ENCODE measurements at regions not wholly inside any gene's neighbourhood (a gene's known extent, or its start where the extent isn't known, plus 50 kb on each side); places are given as distances from the start of the nearest gene placed in this dataset.
"Not testable (repeated sequence)": the region's sequence is repeated elsewhere in the genome, so short reads cannot be mapped to it uniquely, and the experiment has no call there.

- H3K4me1 ChIP-seq: no peaks in the 10 kb centered on the region
- no peak overlapping the region for H3K4me3 ChIP-seq
- H3K27ac ChIP-seq: no peak overlapping the region
- no peaks in the 10 kb centered on the region for H3K9me3 ChIP-seq
- H3K27me3 ChIP-seq: no peaks in the 10 kb centered on the region
- 92% methylated on average over 2 of the region's 2 CpGs for WGBS
- DNase-seq (ENCODE audit: low spot score in 2 of 2): no peak
- TF ChIP-seq POLR2AphosphoS5 (IDR thresholded peaks at IDR 0.05) (no peak), POLR2A (IDR thresholded peaks at IDR 0.05) (no peak), CTCF (IDR thresholded peaks at IDR 0.05) (no peak), EP300 (IDR thresholded peaks at IDR 0.05) (no peak)
- H3K36me3 ChIP-seq: no peaks in the 10 kb centered on the region
These were observed 586.5 kb downstream of the CETN3 start for GRCh38 chr5:89823046-89823445.

GRCh38 chr5:89817841-89818240 is 591.7 kb downstream of the CETN3 start:
- Histone ChIP-seq H3K27me3 (no peaks in the 10 kb centered on the region), H3K4me3 (no peak overlapping the region), H3K4me1 (no peaks in the 10 kb centered on the region), H3K27ac (no peak overlapping the region), H3K9me3 (no peaks in the 10 kb centered on the region), H3K36me3 (no peaks in the 10 kb centered on the region)
- 56% methylated on average over 4 of the region's 4 CpGs for WGBS
- no peak for TF ChIP-seq CTCF (IDR thresholded peaks at IDR 0.05)
- TF ChIP-seq POLR2AphosphoS5 (IDR thresholded peaks at IDR 0.05): no peak
- no peak for TF ChIP-seq POLR2A (IDR thresholded peaks at IDR 0.05)
- TF ChIP-seq EP300 (IDR thresholded peaks at IDR 0.05): no peak
- no peak for DNase-seq (ENCODE audit: low spot score in 2 of 2)

- WGBS: 63% methylated on average over 2 of the region's 2 CpGs
- Histone ChIP-seq H3K36me3 (no peaks in the 10 kb centered on the region), H3K4me1 (no peaks in the 10 kb centered on the region), H3K27me3 (no peaks in the 10 kb centered on the region), H3K27ac (no peak overlapping the region), H3K4me3 (no peak overlapping the region), H3K9me3 (no peaks in the 10 kb centered on the region)
- DNase-seq (ENCODE audit: low spot score in 2 of 2): no peak
- TF ChIP-seq CTCF (IDR thresholded peaks at IDR 0.05): no peak
- TF ChIP-seq EP300 (IDR thresholded peaks at IDR 0.05): no peak
- no peak for TF ChIP-seq POLR2AphosphoS5 (IDR thresholded peaks at IDR 0.05)
- TF ChIP-seq POLR2A (IDR thresholded peaks at IDR 0.05): no peak
These were observed 593.5 kb downstream of the CETN3 start for GRCh38 chr5:89816038-89816437.

DNA sequence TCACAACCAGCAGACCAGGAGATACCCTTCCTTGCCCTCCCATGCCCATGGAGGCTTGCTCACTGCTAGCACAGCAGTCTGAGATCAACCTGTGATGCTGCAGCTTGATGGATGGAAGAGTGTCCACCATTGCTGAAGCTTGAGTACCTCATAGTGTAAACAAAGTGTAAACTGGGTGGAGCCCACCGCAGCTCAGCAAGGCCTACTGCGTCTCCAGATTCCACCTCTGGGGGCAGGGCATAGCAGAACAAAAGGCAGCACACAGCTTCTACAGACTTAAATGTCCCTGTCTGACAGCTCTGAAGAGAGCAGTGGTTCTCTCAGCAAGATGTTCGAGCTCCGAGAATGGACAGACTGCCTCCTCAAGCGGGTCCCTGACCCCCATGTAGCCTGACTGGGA is 608.8 kb downstream of the CETN3 start:
- not testable (repeated sequence) for H3K4me3 ChIP-seq; H3K36me3 ChIP-seq; H3K27me3 ChIP-seq; DNase-seq (ENCODE audit: low spot score in 2 of 2); H3K4me1 ChIP-seq; H3K27ac ChIP-seq; H3K9me3 ChIP-seq
- 85% methylated on average over 5 of the region's 5 CpGs for WGBS

- DNase-seq (ENCODE audit: low spot score in 2 of 2); H3K4me3 ChIP-seq; H3K36me3 ChIP-seq; H3K27me3 ChIP-seq; H3K4me1 ChIP-seq; H3K27ac ChIP-seq; H3K9me3 ChIP-seq: not testable (repeated sequence)
- WGBS: 98% methylated on average over 6 of the region's 6 CpGs
These were observed 615.1 kb downstream of the CETN3 start for GRCh38 chr5:89794504-89794903.

GRCh38 chr5:89779734-89780133 is 629.8 kb downstream of the CETN3 start:
- not testable (repeated sequence) for H3K27ac ChIP-seq; H3K4me3 ChIP-seq; H3K4me1 ChIP-seq; H3K36me3 ChIP-seq; DNase-seq (ENCODE audit: low spot score in 2 of 2); H3K27me3 ChIP-seq
- H3K9me3 ChIP-seq: peaks cover 13% of the 10 kb centered on the region

GRCh38 chr5:89777758-89778157 is 631.8 kb downstream of the CETN3 start:
- TF ChIP-seq CTCF (IDR thresholded peaks at IDR 0.05): no peak
- no peak for TF ChIP-seq POLR2AphosphoS5 (IDR thresholded peaks at IDR 0.05)
- TF ChIP-seq POLR2A (IDR thresholded peaks at IDR 0.05): no peak
- no peak for TF ChIP-seq EP300 (IDR thresholded peaks at IDR 0.05)
- no peak for DNase-seq (ENCODE audit: low spot score in 2 of 2)
- H3K27ac ChIP-seq: no peak overlapping the region
- H3K4me3 ChIP-seq: no peak overlapping the region
- WGBS: 100% methylated on average over 1 of the region's 13 CpGs
- no peaks in the 10 kb centered on the region for H3K4me1 ChIP-seq
- no peaks in the 10 kb centered on the region for H3K36me3 ChIP-seq
- no peaks in the 10 kb centered on the region for H3K27me3 ChIP-seq
- peaks cover 13% of the 10 kb centered on the region for H3K9me3 ChIP-seq
